Activated CD4-positive, CD25-positive, alpha-beta regulatory T cell (primary cell): ENCODE measurements at regions not wholly inside any gene's neighbourhood (a gene's known extent, or its start where the extent isn't known, plus 50 kb on each side); places are given as distances from the start of the nearest gene placed in this dataset.

ENCODE experiments used
- DNase-seq, 4 experiments: peaks; one replicate each; lab custom pipeline; 2025; lab: John Stamatoyannopoulos, UW

- DNase-seq, result no peak
Observed at GRCh38 chr12:124428792-124429281, 133.9 kb downstream of the RFLNA start.

- DNase-seq, result no peak
Observed at GRCh38 chr12:124428136-124428791, 133.4 kb downstream of the RFLNA start.

GRCh38 chr12:124426594-124427555 is 132.0 kb downstream of the RFLNA start:
- DNase-seq, result no peak

- no peak for DNase-seq
Observed at GRCh38 chr12:124425667-124426066, 130.8 kb downstream of the RFLNA start.

GRCh38 chr12:124424516-124424905 is 129.6 kb downstream of the RFLNA start:
- DNase-seq, result no peak

- no peak for DNase-seq
Observed at GRCh38 chr12:124423761-124424515, 129.0 kb downstream of the RFLNA start.

- DNase-seq, result no peak
Observed at GRCh38 chr12:124422570-124423523, 128.0 kb downstream of the RFLNA start.

- no peak for DNase-seq
Observed at GRCh38 chr12:124422142-124422569, 127.3 kb downstream of the RFLNA start.

- DNase-seq, result no peak
Observed at GRCh38 chr12:124420996-124421674, 126.2 kb downstream of the RFLNA start.

- no peak for DNase-seq
Observed at GRCh38 chr12:124420041-124420995, 125.4 kb downstream of the RFLNA start.

- DNase-seq, result no peak
Observed at GRCh38 chr12:124419292-124420040, 124.6 kb downstream of the RFLNA start.

GRCh38 chr12:124418791-124419190 is 123.9 kb downstream of the RFLNA start:
- no peak for DNase-seq

- DNase-seq, result no peak
Observed at GRCh38 chr12:124418156-124418555, 123.3 kb downstream of the RFLNA start.

GRCh38 chr12:124416516-124417395 is 121.9 kb downstream of the RFLNA start:
- DNase-seq, result no peak

- no peak for DNase-seq
Observed at GRCh38 chr12:124415064-124415463, 120.2 kb downstream of the RFLNA start.

GRCh38 chr12:124413915-124414314 is 119.0 kb downstream of the RFLNA start:
- DNase-seq, result no peak

GRCh38 chr12:124413401-124413800 is 118.5 kb downstream of the RFLNA start:
- no peak for DNase-seq

GRCh38 chr12:124412646-124413015 is 117.7 kb downstream of the RFLNA start:
- no peak for DNase-seq
